MM.1S (cell line): ENCODE measurements at regions not wholly inside any gene's neighbourhood (a gene's known extent, or its start where the extent isn't known, plus 50 kb on each side); places are given as distances from the start of the nearest gene placed in this dataset.

Source experiments
- DNase-seq: peaks from one replicate; pipeline ENCODE4 v3.0.0-alpha.2; 2015
- H2AFZ ChIP-seq: fragments of 300-600 bp; sonication (generic); 2 replicates; pipeline ENCODE4 v1.6.0; 2016; ENCODE audit warnings: antibody characterized with exemption, low read length
- H3F3A ChIP-seq: fragments of 300-600 bp; sonication (generic); 2 replicates; pipeline ENCODE4 v1.6.1; 2016; ENCODE audit warnings: mild to moderate bottlenecking, antibody characterized with exemption, low read length, moderate library complexity, mixed read lengths; ENCODE audit not compliant: insufficient read depth
- H3K27ac ChIP-seq: fragments of 300-600 bp; sonication (generic); 2 replicates; pipeline ENCODE4 v1.5.1; 2016; ENCODE audit warnings: mild to moderate bottlenecking, low read length
- H3K27me3 ChIP-seq: fragments of 300-600 bp; sonication (generic); replicated peaks from 2 replicates; pipeline ENCODE4 v1.6.0; 2016; ENCODE audit warnings: low read length; ENCODE audit not compliant: insufficient read depth
- H3K36me3 ChIP-seq: fragments of 300-600 bp; sonication (generic); replicated peaks from 2 replicates; pipeline ENCODE4 v1.6.1; 2016; ENCODE audit warnings: mild to moderate bottlenecking, low read length, mixed read lengths; ENCODE audit not compliant: insufficient read depth
- H3K4me1 ChIP-seq: fragments of 300-600 bp; sonication (generic); 2 replicates; pipeline ENCODE4 v1.6.1; 2016; ENCODE audit warnings: low read length, mixed read lengths
- H3K4me2 ChIP-seq: fragments of 300-600 bp; sonication (generic); 2 replicates; pipeline ENCODE4 v1.6.0; 2016; ENCODE audit warnings: low read depth, low read length
- H3K4me3 ChIP-seq: fragments of 300-600 bp; sonication (generic); 2 replicates; pipeline ENCODE4 v1.5.1; 2016; ENCODE audit warnings: low read length, mixed read lengths
- H3K79me2 ChIP-seq: fragments of 300-600 bp; sonication (generic); 2 replicates; pipeline ENCODE4 v1.6.1; 2016; ENCODE audit warnings: mixed run types, low read length, mixed read lengths
- H3K9ac ChIP-seq: fragments of 300-600 bp; sonication (generic); 2 replicates; pipeline ENCODE4 v1.6.1; 2016; ENCODE audit warnings: low read length, mixed read lengths
- H3K9me2 ChIP-seq: fragments of 300-600 bp; sonication (generic); replicated peaks from 2 replicates; pipeline ENCODE4 v1.6.1; 2016; ENCODE audit warnings: mild to moderate bottlenecking, low read length, mixed read lengths; ENCODE audit not compliant: insufficient read depth
- H3K9me3 ChIP-seq: fragments of 300-600 bp; sonication (generic); replicated peaks from 2 replicates; pipeline ENCODE4 v1.6.1; 2016; ENCODE audit warnings: mild to moderate bottlenecking, low read length, mixed read lengths; ENCODE audit not compliant: insufficient read depth
- H4K20me1 ChIP-seq: fragments of 300-600 bp; sonication (generic); 2 replicates; pipeline ENCODE4 v1.6.1; 2016; ENCODE audit warnings: mild to moderate bottlenecking, low read length, moderate library complexity, mixed read lengths; ENCODE audit not compliant: insufficient read depth
- CTCF ChIP-seq: fragments of 300-600 bp; sonication (generic); IDR thresholded peaks from 2 replicates; pipeline ENCODE4 v1.5.1; 2016; ENCODE audit warnings: antibody characterized with exemption, low read length, mixed read lengths
- EZH2 ChIP-seq: fragments of 300-600 bp; sonication (generic); optimal IDR thresholded peaks from 2 replicates; pipeline ENCODE3; 2017; ENCODE audit warnings: low read depth, mild to moderate bottlenecking, antibody characterized with exemption, low read length, mixed read lengths
- EZH2phosphoT487 ChIP-seq: fragments of 300-600 bp; sonication (generic); IDR thresholded peaks from 2 replicates; pipeline ENCODE4 v1.6.1; 2018; ENCODE audit warnings: antibody characterized with exemption, low read length

GRCh38 chr2:242034996-242035814, 165.7 kb downstream of the RTP5 start:
- no peak overlapping the region for H2AFZ ChIP-seq
- H3K9ac ChIP-seq: no peak overlapping the region
- no peak overlapping the region for H3K4me3 ChIP-seq
- no peaks in the 10 kb centered on the region for H3K9me2 ChIP-seq
- no peaks in the 10 kb centered on the region for H3K4me1 ChIP-seq
- H3K9me3 ChIP-seq: no peaks in the 10 kb centered on the region
- H3K27ac ChIP-seq: no peak overlapping the region
- DNase-seq: no peak
- no peak for TF ChIP-seq EZH2phosphoT487
- no peak for TF ChIP-seq EZH2
- no peak for TF ChIP-seq CTCF
- H3K27me3 ChIP-seq: peaks cover 53% of the 10 kb centered on the region
- no peaks in the 10 kb centered on the region for H4K20me1 ChIP-seq
- no peaks in the 10 kb centered on the region for H3F3A ChIP-seq
- H3K4me2 ChIP-seq: no peak overlapping the region
- no peaks in the 10 kb centered on the region for H3K36me3 ChIP-seq
- no peaks in the 10 kb centered on the region for H3K79me2 ChIP-seq

- TF ChIP-seq EZH2phosphoT487 (no peak), CTCF (no peak), EZH2 (no peak)
- Histone ChIP-seq H4K20me1 (no peaks in the 10 kb centered on the region), H3K4me3 (no peak overlapping the region)
These were observed 166.5 kb downstream of the RTP5 start for GRCh38 chr2:242035858-242036652.

GRCh38 chr2:242036653-242036950, 167.1 kb downstream of the RTP5 start:
- H3K4me3 ChIP-seq: no peak overlapping the region
- H3K4me2 ChIP-seq: no peak overlapping the region
- no peaks in the 10 kb centered on the region for H3K4me1 ChIP-seq
- no peak overlapping the region for H3K9ac ChIP-seq
- TF ChIP-seq CTCF: no peak
- TF ChIP-seq EZH2phosphoT487: no peak
- TF ChIP-seq EZH2: no peak
- H3K27me3 ChIP-seq: peaks cover 45% of the 10 kb centered on the region
- DNase-seq: no peak
- no peaks in the 10 kb centered on the region for H3K36me3 ChIP-seq
- H3K9me3 ChIP-seq: no peaks in the 10 kb centered on the region
- H3K9me2 ChIP-seq: no peaks in the 10 kb centered on the region
- H3K27ac ChIP-seq: no peak overlapping the region
- H3K79me2 ChIP-seq: no peaks in the 10 kb centered on the region
- no peaks in the 10 kb centered on the region for H3F3A ChIP-seq
- H4K20me1 ChIP-seq: no peaks in the 10 kb centered on the region
- H2AFZ ChIP-seq: no peak overlapping the region

More at GRCh38 chr2:242035858-242036652, 166.5 kb downstream of the RTP5 start:
- Histone ChIP-seq H3K4me2 (no peak overlapping the region), H3K9ac (no peak overlapping the region), H3K4me1 (no peaks in the 10 kb centered on the region), H3K27me3 (peaks cover 50% of the 10 kb centered on the region), H2AFZ (no peak overlapping the region), H3K36me3 (no peaks in the 10 kb centered on the region), H3K79me2 (no peaks in the 10 kb centered on the region), H3K9me2 (no peaks in the 10 kb centered on the region), H3K9me3 (no peaks in the 10 kb centered on the region), H3F3A (no peaks in the 10 kb centered on the region), H3K27ac (no peak overlapping the region)
- no peak for DNase-seq
